ENCODE measurements at regions not wholly inside any gene's neighbourhood (a gene's known extent, or its start where the extent isn't known, plus 50 kb on each side); places are given as distances from the start of the nearest gene placed in this dataset.
A peak's percentile ranks its signal among the peaks of the same experiment; 100 is the strongest.

DNA sequence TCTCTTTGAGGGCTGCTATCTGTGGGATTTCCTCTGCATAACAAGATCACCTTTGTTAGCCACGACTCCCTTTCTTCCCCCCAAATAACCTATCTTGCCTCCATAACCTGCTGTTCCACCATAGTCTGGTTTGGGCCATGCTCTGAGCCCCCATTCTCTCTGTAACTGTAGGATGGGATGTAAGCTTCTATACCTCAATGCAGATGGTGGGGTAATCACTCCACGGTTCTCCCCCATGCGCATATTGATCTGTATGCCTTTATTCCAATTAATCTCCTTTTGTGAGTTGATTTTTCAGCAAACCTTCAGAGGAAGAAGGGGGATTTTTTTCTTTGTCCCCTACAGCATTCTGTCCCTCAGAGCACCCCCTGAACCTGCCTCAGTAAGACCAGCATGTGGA lies 170.1 kb upstream of the IRF2BP2 start:
- TF ChIP-seq CEBPB (tag; IDR thresholded peaks at IDR 0.05): no peak
- no peak for TF ChIP-seq TOE1 (IDR thresholded peaks at IDR 0.05; ENCODE audit: borderline replicate concordance)
- TF ChIP-seq TOE1 (CRISPR knock-in tag; IDR thresholded peaks at IDR 0.05; ENCODE audit: borderline replicate concordance, low read depth): no peak
- no peak for TF ChIP-seq CBX8 (IDR thresholded peaks at IDR 0.05; ENCODE audit: borderline replicate concordance, extremely low read depth, low read depth, low read length, poor library complexity, severe bottlenecking)
- TF ChIP-seq STAT6 (CRISPR knock-in tag; IDR thresholded peaks at IDR 0.05): no peak
- TF ChIP-seq POLR2A (conservative IDR thresholded peaks at IDR 0.05): no peak
- 0 out of 2 replicates have a peak, but pooled peaks have one; percentile 5 for TF ChIP-seq KDM2B (CRISPR knock-in tag; IDR thresholded peaks at IDR 0.05)
- no peak for TF ChIP-seq SIN3A (IDR thresholded peaks at IDR 0.05; ENCODE audit: borderline replicate concordance in 2 of 2, control insufficient read depth in 1 of 2, low read depth in 2 of 2, low read length in 2 of 2)
- TF ChIP-seq ZNF324 (CRISPR knock-in tag; IDR thresholded peaks at IDR 0.05): no peak
- no peak for TF ChIP-seq FOXK2 (conservative IDR thresholded peaks at IDR 0.05 in 1 of 2, IDR thresholded peaks at IDR 0.05 in 1 of 2; ENCODE audit: low read depth in 2 of 2)
- no peak for TF ChIP-seq CTCF (IDR thresholded peaks at IDR 0.05 in 2 of 3, conservative IDR thresholded peaks at IDR 0.05 in 1 of 3; ENCODE audit: insufficient read depth in 2 of 3, low read depth in 1 of 3, low read length in 3 of 3)

All from K562 (cell line).